ENCODE measurements at regions not wholly inside any gene's neighbourhood (a gene's known extent, or its start where the extent isn't known, plus 50 kb on each side); places are given as distances from the start of the nearest gene placed in this dataset.
A peak's percentile ranks its signal among the peaks of the same experiment; 100 is the strongest.

DNA sequence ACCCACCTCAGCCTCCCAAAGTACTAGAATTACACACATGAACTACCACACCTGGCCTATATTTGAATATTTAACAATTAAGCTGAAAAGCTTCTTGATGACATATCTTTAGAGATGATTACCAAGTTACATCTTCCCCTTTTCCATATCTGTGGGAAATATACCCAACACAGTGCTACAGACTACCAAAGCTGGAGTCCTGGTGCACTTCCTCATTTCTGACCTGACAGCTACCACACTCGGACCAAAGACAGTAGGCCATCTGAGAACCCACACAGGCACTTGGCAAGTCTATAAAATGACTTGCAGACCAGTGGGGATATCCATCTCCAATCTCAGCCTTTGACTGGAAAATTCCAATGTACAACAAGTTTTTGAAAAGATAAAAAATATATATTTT, 270.4 kb upstream of the KLF14 start:
- Histone ChIP-seq H3K27me3 (ENCODE audit: control insufficient read depth in 3 of 3, insufficient read depth in 3 of 3, low read length in 3 of 3) (no peaks in the 10 kb centered on the region), H3K9me3 (ENCODE audit: control insufficient read depth in 3 of 3, low read length in 3 of 3) (no peaks in the 10 kb centered on the region), H3K4me1 (ENCODE audit: control insufficient read depth in 3 of 3, insufficient read depth in 3 of 3, low read length in 3 of 3) (peaks cover 22 to 31% (median 24%) of the 10 kb centered on the region in 3 donors)

DNA sequence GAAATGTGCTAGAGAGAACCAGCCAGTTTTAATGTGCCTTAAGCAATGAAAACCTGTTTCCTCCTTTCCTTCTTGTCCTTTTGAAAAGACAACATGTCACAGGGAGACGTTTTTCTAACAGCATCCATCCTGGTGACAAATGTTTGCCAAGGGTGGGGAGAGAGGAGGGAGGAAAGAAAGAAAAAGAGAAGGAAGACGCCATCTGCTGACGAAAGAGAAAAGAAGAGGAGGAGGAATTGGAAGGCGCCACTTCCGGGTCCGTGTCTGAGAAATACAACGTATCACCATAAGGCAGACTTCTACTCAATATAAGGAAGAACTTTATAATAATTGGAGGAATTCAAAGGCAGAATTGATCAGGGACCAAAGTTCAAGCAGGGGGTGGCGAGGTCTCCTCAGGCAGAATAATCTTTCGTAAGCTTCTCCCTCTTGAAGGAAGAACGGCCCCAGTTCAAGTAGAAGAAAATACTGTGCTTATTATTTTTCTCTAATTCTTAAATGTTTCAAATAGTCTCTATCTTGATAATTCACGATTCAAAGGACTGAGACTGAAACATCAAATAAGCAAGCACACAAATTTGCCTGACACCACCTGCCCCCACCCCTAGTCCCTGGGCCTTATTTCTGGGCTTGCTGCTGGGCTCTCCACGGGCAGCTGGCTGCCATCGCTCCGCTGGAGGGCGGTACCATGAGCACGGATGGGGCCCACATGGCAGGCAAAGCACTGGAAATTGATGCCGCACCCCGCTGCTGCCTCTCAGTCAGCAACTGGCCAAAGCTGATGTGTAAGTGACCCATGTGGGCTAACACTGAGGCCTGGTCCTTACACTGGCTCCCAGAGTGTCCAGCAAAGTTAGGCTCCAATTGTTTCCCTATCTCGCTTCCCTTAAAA, 273.7 kb upstream of the KLF14 start:
- Histone ChIP-seq H3K4me1 (ENCODE audit: control insufficient read depth in 3 of 3, insufficient read depth in 3 of 3, low read length in 3 of 3) (peaks cover 47 to 52% (median 50%) of the 10 kb centered on the region in 3 donors), H3K27me3 (ENCODE audit: control insufficient read depth in 3 of 3, insufficient read depth in 3 of 3, low read length in 3 of 3) (no peaks in the 10 kb centered on the region), H3K4me3 (ENCODE audit: low read length in 3 of 3) (no peak overlapping the region), H3K36me3 (ENCODE audit: control insufficient read depth in 3 of 3, insufficient read depth in 3 of 3, low read length in 3 of 3) (peaks cover 0 to 2% (median 0%) of the 10 kb centered on the region in 3 donors), H3K27ac (ENCODE audit: low read depth, low read length) (peak overlapping the region; percentile 59), H3K9ac (ENCODE audit: low read depth in 1 of 3, low read length in 3 of 3) (no peak overlapping the region), H3K9me3 (ENCODE audit: control insufficient read depth in 3 of 3, low read length in 3 of 3) (no peaks in the 10 kb centered on the region)

More for the DNA sequence above, 270.4 kb upstream of the KLF14 start:
- Histone ChIP-seq H3K4me3 (ENCODE audit: low read length in 3 of 3) (no peak overlapping the region), H3K9ac (ENCODE audit: low read depth in 1 of 3, low read length in 3 of 3) (no peak overlapping the region), H3K36me3 (ENCODE audit: control insufficient read depth in 3 of 3, insufficient read depth in 3 of 3, low read length in 3 of 3) (peaks cover 0 to 5% (median 0%) of the 10 kb centered on the region in 3 donors), H3K27ac (ENCODE audit: low read depth, low read length) (no peak overlapping the region)

GRCh38 chr7:131008840-131009711, 275.1 kb upstream of the KLF14 start:
- peaks cover 55 to 64% (median 59%) of the 10 kb centered on the region in 3 donors for H3K4me1 ChIP-seq (ENCODE audit: control insufficient read depth in 3 of 3, insufficient read depth in 3 of 3, low read length in 3 of 3)
- peaks cover 0 to 2% (median 0%) of the 10 kb centered on the region in 3 donors for H3K36me3 ChIP-seq (ENCODE audit: control insufficient read depth in 3 of 3, insufficient read depth in 3 of 3, low read length in 3 of 3)
- no peak overlapping the region for H3K4me3 ChIP-seq (ENCODE audit: low read length in 3 of 3)
- H3K9ac ChIP-seq (ENCODE audit: low read depth in 1 of 3, low read length in 3 of 3): peak overlapping the region in 1 of 3 donors; percentile 41
- H3K27me3 ChIP-seq (ENCODE audit: control insufficient read depth in 3 of 3, insufficient read depth in 3 of 3, low read length in 3 of 3): no peaks in the 10 kb centered on the region
- H3K27ac ChIP-seq (ENCODE audit: low read depth, low read length): peak overlapping the region; percentile 14
- H3K9me3 ChIP-seq (ENCODE audit: control insufficient read depth in 3 of 3, low read length in 3 of 3): no peaks in the 10 kb centered on the region

- H3K9me3 ChIP-seq (ENCODE audit: control insufficient read depth in 3 of 3, low read length in 3 of 3): no peaks in the 10 kb centered on the region
- H3K9ac ChIP-seq (ENCODE audit: low read depth in 1 of 3, low read length in 3 of 3): no peak overlapping the region
- peaks cover 0 to 2% (median 0%) of the 10 kb centered on the region in 3 donors for H3K36me3 ChIP-seq (ENCODE audit: control insufficient read depth in 3 of 3, insufficient read depth in 3 of 3, low read length in 3 of 3)
- H3K27ac ChIP-seq (ENCODE audit: low read depth, low read length): peak overlapping the region; percentile 7
- no peaks in the 10 kb centered on the region for H3K27me3 ChIP-seq (ENCODE audit: control insufficient read depth in 3 of 3, insufficient read depth in 3 of 3, low read length in 3 of 3)
- H3K4me1 ChIP-seq (ENCODE audit: control insufficient read depth in 3 of 3, insufficient read depth in 3 of 3, low read length in 3 of 3): peaks cover 53 to 67% (median 55%) of the 10 kb centered on the region in 3 donors
- no peak overlapping the region for H3K4me3 ChIP-seq (ENCODE audit: low read length in 3 of 3)
These were observed 276.2 kb upstream of the KLF14 start for GRCh38 chr7:131010029-131010716.

DNA sequence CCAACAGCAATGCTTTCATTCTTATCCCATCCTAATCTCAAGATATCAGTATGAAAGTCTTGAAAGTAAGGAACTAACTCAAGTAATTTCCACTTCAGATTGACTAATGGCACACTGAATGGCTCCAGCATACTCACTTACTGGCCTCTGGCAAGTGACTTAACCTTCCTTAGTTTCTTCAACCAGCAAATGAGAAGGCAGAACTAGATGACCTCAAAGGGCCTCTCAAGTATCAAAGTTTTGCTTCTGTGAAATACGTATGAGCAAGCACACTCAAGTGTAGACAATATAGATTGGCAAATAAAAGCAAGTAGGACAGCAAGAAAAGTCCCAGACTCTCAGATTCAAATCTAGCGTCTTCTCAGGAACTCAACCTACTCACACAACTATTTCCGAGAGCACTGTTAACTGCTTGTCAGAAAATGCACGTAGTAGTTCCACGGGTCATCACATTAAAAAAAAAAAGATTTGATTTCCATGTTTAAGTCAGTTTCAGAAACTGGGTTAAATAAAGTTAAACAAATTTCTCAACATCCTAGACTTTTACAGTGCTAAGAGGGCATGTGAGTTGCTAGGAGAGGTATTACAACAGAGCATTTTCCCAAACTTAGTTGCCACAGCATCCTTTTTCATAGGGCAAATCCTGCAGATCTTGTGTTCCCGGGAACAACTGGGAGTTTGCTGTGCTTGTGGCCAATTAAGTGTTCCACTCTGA, 276.9 kb upstream of the KLF14 start:
- Histone ChIP-seq H3K9ac (ENCODE audit: low read depth in 1 of 3, low read length in 3 of 3) (no peak overlapping the region), H3K27ac (ENCODE audit: low read depth, low read length) (peak overlapping the region; percentile 7), H3K4me3 (ENCODE audit: low read length in 3 of 3) (no peak overlapping the region), H3K4me1 (ENCODE audit: control insufficient read depth in 3 of 3, insufficient read depth in 3 of 3, low read length in 3 of 3) (peaks cover 53 to 69% (median 55%) of the 10 kb centered on the region in 3 donors), H3K36me3 (ENCODE audit: control insufficient read depth in 3 of 3, insufficient read depth in 3 of 3, low read length in 3 of 3) (no peaks in the 10 kb centered on the region), H3K27me3 (ENCODE audit: control insufficient read depth in 3 of 3, insufficient read depth in 3 of 3, low read length in 3 of 3) (no peaks in the 10 kb centered on the region), H3K9me3 (ENCODE audit: control insufficient read depth in 3 of 3, low read length in 3 of 3) (no peaks in the 10 kb centered on the region)

GRCh38 chr7:131011432-131011742, 277.4 kb upstream of the KLF14 start:
- no peaks in the 10 kb centered on the region for H3K36me3 ChIP-seq (ENCODE audit: control insufficient read depth in 3 of 3, insufficient read depth in 3 of 3, low read length in 3 of 3)
- no peaks in the 10 kb centered on the region for H3K27me3 ChIP-seq (ENCODE audit: control insufficient read depth in 3 of 3, insufficient read depth in 3 of 3, low read length in 3 of 3)
- peaks cover 53 to 71% (median 59%) of the 10 kb centered on the region in 3 donors for H3K4me1 ChIP-seq (ENCODE audit: control insufficient read depth in 3 of 3, insufficient read depth in 3 of 3, low read length in 3 of 3)
- H3K9ac ChIP-seq (ENCODE audit: low read depth in 1 of 3, low read length in 3 of 3): no peak overlapping the region
- peak overlapping the region; percentile 7 for H3K27ac ChIP-seq (ENCODE audit: low read depth, low read length)
- H3K9me3 ChIP-seq (ENCODE audit: control insufficient read depth in 3 of 3, low read length in 3 of 3): no peaks in the 10 kb centered on the region
- H3K4me3 ChIP-seq (ENCODE audit: low read length in 3 of 3): no peak overlapping the region

DNA sequence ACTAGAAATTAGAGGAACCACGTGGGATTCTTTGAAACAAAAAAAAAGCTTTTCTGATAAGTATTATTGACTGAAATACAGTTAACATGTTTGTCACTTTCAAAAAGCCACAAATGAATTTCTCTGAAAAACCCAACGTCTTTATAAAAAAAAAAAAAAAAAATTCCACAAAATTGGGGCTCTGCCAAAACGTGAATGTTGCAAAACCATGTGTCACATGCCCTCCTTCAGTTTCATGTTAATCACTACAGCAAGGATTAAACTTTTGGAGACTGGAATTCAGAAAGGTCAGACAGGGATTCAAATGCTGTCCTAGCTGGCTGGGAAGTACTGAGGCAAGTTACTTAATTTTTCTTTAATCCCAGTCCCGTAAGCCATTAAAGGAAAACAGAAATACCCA, 278.0 kb upstream of the KLF14 start:
- H3K4me1 ChIP-seq (ENCODE audit: control insufficient read depth in 3 of 3, insufficient read depth in 3 of 3, low read length in 3 of 3): peaks cover 53 to 72% (median 61%) of the 10 kb centered on the region in 3 donors
- H3K27ac ChIP-seq (ENCODE audit: low read depth, low read length): peak overlapping the region; percentile 49
- H3K27me3 ChIP-seq (ENCODE audit: control insufficient read depth in 3 of 3, insufficient read depth in 3 of 3, low read length in 3 of 3): no peaks in the 10 kb centered on the region
- no peaks in the 10 kb centered on the region for H3K9me3 ChIP-seq (ENCODE audit: control insufficient read depth in 3 of 3, low read length in 3 of 3)
- H3K4me3 ChIP-seq (ENCODE audit: low read length in 3 of 3): no peak overlapping the region
- H3K36me3 ChIP-seq (ENCODE audit: control insufficient read depth in 3 of 3, insufficient read depth in 3 of 3, low read length in 3 of 3): no peaks in the 10 kb centered on the region
- H3K9ac ChIP-seq (ENCODE audit: low read depth in 1 of 3, low read length in 3 of 3): no peak overlapping the region

- Histone ChIP-seq H3K4me1 (ENCODE audit: control insufficient read depth in 3 of 3, insufficient read depth in 3 of 3, low read length in 3 of 3) (peaks cover 48 to 69% (median 57%) of the 10 kb centered on the region in 3 donors), H3K9ac (ENCODE audit: low read depth in 1 of 3, low read length in 3 of 3) (no peak overlapping the region), H3K27me3 (ENCODE audit: control insufficient read depth in 3 of 3, insufficient read depth in 3 of 3, low read length in 3 of 3) (no peaks in the 10 kb centered on the region), H3K27ac (ENCODE audit: low read depth, low read length) (peak overlapping the region; percentile 49), H3K36me3 (ENCODE audit: control insufficient read depth in 3 of 3, insufficient read depth in 3 of 3, low read length in 3 of 3) (no peaks in the 10 kb centered on the region), H3K4me3 (ENCODE audit: low read length in 3 of 3) (peak overlapping the region in 1 of 3 donors; percentile 24), H3K9me3 (ENCODE audit: control insufficient read depth in 3 of 3, low read length in 3 of 3) (no peaks in the 10 kb centered on the region)
These were observed 278.5 kb upstream of the KLF14 start for GRCh38 chr7:131012477-131013031.

- Histone ChIP-seq H3K27ac (ENCODE audit: low read depth, low read length) (no peak overlapping the region), H3K4me1 (ENCODE audit: control insufficient read depth in 3 of 3, insufficient read depth in 3 of 3, low read length in 3 of 3) (peaks cover 43 to 59% (median 56%) of the 10 kb centered on the region in 3 donors), H3K9ac (ENCODE audit: low read depth in 1 of 3, low read length in 3 of 3) (no peak overlapping the region), H3K4me3 (ENCODE audit: low read length in 3 of 3) (no peak overlapping the region), H3K27me3 (ENCODE audit: control insufficient read depth in 3 of 3, insufficient read depth in 3 of 3, low read length in 3 of 3) (no peaks in the 10 kb centered on the region), H3K9me3 (ENCODE audit: control insufficient read depth in 3 of 3, low read length in 3 of 3) (no peaks in the 10 kb centered on the region), H3K36me3 (ENCODE audit: control insufficient read depth in 3 of 3, insufficient read depth in 3 of 3, low read length in 3 of 3) (no peaks in the 10 kb centered on the region)
These were observed 279.7 kb upstream of the KLF14 start for GRCh38 chr7:131013716-131014115.
